GM12874 (cell line): ENCODE measurements at regions not wholly inside any gene's neighbourhood (a gene's known extent, or its start where the extent isn't known, plus 50 kb on each side); places are given as distances from the start of the nearest gene placed in this dataset.

ENCODE experiments used
- TF ChIP-seq, protein P1 (sequence below): IDR thresholded peaks from 2 replicates; pipeline ENCODE4 v1.5.1; 2011; ENCODE audit warnings: low read depth, mild to moderate bottlenecking, control low read depth, low read length, moderate library complexity; ENCODE audit not compliant: insufficient read depth

DNA sequence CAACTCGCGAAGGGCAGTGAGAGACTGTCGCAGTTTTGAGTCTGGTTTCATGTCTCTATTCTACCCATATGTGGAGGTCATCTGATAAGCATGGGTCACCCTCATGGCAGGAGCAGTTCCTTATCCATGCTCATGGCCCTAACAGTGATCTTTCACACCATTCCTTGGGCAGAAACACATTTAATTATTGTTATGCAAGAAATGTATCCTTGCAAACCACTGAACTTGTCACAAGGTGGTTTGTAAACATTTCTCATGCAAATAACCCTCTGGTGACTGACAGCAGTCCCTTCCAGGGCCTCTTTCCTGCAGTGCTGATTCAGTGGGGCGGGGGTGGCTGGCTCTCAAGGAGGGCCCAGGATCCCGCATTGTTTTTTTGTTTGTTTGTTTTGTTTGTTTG is 421.4 kb upstream of the RUNX1 start:
- TF ChIP-seq, protein P1, sequence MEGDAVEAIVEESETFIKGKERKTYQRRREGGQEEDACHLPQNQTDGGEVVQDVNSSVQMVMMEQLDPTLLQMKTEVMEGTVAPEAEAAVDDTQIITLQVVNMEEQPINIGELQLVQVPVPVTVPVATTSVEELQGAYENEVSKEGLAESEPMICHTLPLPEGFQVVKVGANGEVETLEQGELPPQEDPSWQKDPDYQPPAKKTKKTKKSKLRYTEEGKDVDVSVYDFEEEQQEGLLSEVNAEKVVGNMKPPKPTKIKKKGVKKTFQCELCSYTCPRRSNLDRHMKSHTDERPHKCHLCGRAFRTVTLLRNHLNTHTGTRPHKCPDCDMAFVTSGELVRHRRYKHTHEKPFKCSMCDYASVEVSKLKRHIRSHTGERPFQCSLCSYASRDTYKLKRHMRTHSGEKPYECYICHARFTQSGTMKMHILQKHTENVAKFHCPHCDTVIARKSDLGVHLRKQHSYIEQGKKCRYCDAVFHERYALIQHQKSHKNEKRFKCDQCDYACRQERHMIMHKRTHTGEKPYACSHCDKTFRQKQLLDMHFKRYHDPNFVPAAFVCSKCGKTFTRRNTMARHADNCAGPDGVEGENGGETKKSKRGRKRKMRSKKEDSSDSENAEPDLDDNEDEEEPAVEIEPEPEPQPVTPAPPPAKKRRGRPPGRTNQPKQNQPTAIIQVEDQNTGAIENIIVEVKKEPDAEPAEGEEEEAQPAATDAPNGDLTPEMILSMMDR, result no peak

DNA sequence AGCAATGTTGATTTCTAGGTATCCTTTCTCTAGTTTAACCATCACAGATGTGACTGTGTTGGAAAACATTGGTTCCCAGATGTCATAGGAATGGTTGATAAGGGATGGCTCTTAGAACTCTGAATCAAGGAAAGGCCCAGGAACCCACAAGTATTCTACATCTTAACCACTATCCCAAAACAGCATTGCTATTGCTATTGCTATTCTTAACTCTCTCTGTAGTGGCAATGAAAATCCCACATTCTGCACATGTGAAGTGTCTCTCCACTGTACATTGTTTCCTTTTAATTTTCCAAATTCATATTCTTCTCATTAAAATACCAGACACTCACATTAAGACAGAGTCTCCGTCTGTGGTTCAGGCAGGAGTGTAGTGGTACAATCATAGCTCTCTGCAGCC is 420.4 kb upstream of the RUNX1 start:
- TF ChIP-seq, protein P1, result no peak

DNA sequence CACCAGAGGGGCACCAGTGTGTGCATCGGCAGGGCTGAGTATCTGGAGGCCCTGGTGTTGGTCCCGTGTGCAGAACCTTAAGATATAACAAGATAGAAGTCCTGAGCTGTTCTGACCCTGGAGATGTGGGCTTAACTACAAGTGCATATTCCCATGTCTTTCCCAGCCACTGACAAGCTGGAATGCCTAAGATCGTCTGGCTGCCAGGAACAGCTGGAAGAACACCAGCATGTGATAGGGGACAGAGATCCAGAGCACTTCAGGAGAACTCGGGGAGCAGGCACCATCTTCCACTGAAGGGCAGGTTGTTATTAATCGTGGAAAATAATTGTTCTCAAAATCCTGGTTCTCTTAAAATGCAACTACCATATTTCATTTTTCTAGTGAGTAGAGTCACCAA is 419.9 kb upstream of the RUNX1 start:
- TF ChIP-seq, protein P1, result no peak

DNA sequence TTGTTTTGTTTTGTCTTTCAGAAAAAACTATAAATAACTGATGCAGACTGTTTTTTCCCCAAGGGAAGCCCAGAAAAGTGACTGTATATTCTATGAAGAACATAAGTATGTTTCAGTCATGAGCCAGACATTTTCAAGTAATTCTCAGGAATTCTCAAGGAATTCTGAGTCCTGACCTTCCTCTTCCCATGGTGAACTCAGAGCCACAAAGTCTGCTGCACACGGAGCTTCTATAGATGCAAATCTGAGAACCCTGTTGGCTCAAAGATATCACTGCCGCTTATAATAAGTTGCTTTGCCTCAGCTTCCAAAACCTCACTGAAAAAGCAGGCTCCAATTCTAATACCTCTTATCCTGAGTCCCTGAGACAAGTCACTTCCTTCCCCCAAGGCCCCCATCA is 418.5 kb upstream of the RUNX1 start:
- TF ChIP-seq, protein P1, result no peak

DNA sequence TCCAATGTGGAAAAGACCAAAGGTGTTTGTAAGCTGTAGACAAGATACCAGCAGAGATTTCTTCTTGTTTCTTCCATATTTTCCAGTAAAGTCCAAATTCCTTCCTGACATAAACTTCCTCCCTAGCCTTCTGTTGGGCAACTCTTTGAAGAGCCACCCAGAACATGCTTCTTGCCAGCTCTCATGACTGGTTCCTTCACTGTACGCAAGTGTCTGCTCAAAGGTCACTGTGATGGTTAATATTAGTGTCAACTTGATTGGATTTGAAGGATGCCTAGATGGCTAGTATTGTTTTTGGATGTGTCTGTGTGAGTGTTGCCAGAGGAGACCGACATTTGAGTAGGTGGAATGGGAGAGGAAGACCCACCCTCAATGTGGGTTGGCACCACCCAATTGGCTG is 416.6 kb upstream of the RUNX1 start:
- TF ChIP-seq, protein P1, result no peak

DNA sequence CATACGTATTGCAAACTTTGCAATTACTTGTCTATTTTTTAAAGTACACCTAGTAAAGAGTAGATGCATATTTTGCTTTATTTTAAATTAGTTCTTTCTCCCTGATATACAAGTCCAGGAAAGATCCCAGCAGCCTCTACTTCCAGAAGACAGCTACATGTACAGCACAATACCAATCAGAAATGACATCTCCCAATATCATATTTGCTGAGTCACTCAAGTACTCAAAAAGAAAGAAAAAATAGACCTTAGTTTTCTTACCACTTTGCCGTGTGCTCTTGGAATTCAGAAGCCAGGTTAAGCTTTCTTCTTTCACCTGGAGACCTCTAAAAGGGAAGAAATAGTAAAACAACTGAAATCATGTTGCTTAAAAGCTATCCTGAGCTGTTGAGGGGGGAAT is 412.6 kb upstream of the RUNX1 start:
- TF ChIP-seq, protein P1, result no peak

DNA sequence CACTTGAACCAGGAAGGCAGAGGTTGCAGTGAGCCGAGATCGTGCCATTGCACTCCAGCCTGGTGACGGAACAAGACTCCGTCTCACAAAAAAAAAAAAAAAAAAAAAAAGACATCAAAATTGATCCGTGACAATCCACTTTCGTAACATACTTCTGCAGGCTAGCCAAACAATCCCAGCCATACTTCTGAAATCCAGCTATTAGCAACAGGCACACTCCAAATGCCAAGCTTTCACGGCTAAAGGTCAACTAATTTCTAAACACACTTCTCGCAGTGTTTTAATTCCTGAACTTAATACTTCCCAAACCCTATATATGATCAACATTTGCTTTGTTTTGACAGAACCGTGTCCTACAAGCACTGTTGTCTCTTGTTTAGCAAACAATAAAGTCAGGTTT is 411.3 kb upstream of the RUNX1 start:
- TF ChIP-seq, protein P1, result no peak

DNA sequence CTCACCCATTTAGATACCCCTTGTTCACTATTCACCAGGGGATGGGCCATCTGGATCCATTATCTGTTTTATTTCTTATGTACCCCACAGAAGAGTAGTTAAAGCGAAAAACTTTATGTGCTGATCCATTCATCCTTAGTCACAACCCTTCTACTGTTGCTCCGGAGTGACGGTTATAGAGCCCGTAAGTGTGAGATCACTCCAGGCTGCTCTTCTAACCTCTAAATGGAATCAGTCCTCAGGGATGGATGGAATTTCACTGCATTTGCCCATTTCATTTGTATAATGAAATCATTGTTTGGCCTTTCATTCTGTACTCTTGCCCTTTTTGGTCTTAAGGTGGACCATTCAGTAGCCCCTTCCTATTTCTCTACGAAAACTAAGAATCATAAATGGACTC is 409.3 kb upstream of the RUNX1 start:
- TF ChIP-seq, protein P1, result no peak
